BJ (cell line): ENCODE measurements at regions not wholly inside any gene's neighbourhood (a gene's known extent, or its start where the extent isn't known, plus 50 kb on each side); places are given as distances from the start of the nearest gene placed in this dataset.

ENCODE experiments used
- CTCF ChIA-PET: fragments of 350-600 bp; formaldehyde crosslinking; extraction: SDS; loops from one replicate; lab custom pipeline; 2021; ENCODE audit warnings: antibody characterized with exemption, inconsistent platforms; lab: Yijun Ruan, JAX
- POLR2A ChIA-PET: fragments of 300-600 bp; sonication (Branson Sonifier 250); formaldehyde crosslinking; extraction: SDS; loops from one replicate; lab custom pipeline; 2021; ENCODE audit warnings: antibody characterized with exemption; lab: Charles Lee
- DNase-seq: peaks from one replicate; pipeline ENCODE4 v3.0.0-alpha.2; 2011; ENCODE audit warnings: low read depth
- H3K27me3 ChIP-seq: 2 replicates; pipeline ENCODE4 v1.6.0; 2011; ENCODE audit warnings: low read length; ENCODE audit not compliant: control insufficient read depth, insufficient read depth
- H3K36me3 ChIP-seq: 2 replicates; pipeline ENCODE4 v1.5.1; 2011; ENCODE audit warnings: low read length; ENCODE audit not compliant: control insufficient read depth, insufficient read depth
- H3K4me3 ChIP-seq: 2 replicates; pipeline ENCODE4 v1.5.1; 2011; ENCODE audit warnings: low read depth, mild to moderate bottlenecking, control low read depth, low read length
- TF ChIP-seq, protein P1 (sequence below): IDR thresholded peaks from 2 replicates; pipeline ENCODE4 v1.5.1; 2011; ENCODE audit warnings: low read depth, mild to moderate bottlenecking, control low read depth, inconsistent platforms, low read length, moderate library complexity; ENCODE audit not compliant: insufficient read depth

DNA sequence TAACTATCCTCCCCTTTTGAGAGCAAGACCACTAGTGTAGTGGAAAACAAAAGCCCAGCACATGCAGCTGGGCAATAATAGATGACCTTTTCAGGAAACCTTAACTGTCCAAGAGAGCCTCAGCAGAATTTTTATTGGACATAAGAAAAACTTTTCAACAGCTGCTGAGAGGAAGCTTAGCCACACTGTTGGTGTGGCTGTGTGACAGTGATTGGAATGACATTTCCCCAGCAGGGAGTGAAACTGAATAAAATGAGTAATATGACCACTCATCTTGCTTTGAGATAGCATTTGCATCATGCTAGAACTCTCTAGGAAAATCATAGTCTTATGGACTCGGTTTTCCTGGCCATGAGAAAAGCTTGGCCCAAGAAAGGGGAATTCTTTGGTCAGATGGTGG is 687.8 kb downstream of the SLCO4C1 start:
- TF ChIP-seq, protein P1, sequence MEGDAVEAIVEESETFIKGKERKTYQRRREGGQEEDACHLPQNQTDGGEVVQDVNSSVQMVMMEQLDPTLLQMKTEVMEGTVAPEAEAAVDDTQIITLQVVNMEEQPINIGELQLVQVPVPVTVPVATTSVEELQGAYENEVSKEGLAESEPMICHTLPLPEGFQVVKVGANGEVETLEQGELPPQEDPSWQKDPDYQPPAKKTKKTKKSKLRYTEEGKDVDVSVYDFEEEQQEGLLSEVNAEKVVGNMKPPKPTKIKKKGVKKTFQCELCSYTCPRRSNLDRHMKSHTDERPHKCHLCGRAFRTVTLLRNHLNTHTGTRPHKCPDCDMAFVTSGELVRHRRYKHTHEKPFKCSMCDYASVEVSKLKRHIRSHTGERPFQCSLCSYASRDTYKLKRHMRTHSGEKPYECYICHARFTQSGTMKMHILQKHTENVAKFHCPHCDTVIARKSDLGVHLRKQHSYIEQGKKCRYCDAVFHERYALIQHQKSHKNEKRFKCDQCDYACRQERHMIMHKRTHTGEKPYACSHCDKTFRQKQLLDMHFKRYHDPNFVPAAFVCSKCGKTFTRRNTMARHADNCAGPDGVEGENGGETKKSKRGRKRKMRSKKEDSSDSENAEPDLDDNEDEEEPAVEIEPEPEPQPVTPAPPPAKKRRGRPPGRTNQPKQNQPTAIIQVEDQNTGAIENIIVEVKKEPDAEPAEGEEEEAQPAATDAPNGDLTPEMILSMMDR, result no peak
- POLR2A ChIA-PET, result no interaction called here
- no peak for DNase-seq
- H3K27me3 ChIP-seq, result no peaks in the 10 kb centered on the region
- no peaks in the 10 kb centered on the region for H3K36me3 ChIP-seq
- H3K4me3 ChIP-seq, result no peak overlapping the region
- CTCF ChIA-PET, result no interaction called here

DNA sequence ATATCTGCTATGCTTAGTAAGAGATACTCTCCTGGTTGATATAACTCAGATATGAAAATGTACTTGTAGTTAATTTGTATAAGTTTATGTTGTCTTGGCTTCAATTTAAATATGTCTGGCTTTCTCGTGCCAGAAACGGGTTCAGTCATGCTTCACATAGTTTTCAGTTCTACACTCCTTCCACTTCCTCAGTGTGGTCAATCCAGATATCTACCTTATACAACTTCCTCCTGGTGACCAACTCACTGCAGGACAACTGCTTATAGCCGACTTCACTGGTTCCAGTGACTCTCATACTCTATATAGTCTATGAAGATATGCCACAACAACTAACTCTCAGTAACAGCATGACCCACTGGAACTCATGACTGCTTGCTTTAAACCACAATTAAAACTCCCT is 690.4 kb downstream of the SLCO4C1 start:
- DNase-seq, result no peak
- POLR2A ChIA-PET, result no interaction called here
- CTCF ChIA-PET, result no interaction called here
- Histone ChIP-seq H3K36me3 (no peaks in the 10 kb centered on the region), H3K27me3 (no peaks in the 10 kb centered on the region), H3K4me3 (no peak overlapping the region)
- TF ChIP-seq, protein P1, result no peak

DNA sequence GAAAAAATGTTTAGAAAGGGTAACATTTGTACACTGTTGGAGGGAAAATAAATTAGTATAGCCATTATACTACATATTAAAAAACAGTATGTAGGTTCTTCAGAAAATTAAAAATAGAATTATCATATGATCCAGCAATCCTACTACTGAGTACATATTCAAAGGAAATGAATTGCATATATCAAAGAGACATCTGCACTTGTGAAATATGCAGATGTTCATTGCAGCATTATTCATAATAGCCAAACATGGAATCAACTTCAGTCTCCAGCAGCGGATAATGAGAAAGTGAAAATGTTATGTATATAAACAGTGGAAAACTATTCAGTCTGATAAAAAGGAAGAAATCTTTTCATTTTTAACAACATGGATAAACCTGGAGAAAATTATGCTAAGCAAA is 695.5 kb downstream of the SLCO4C1 start:
- no peaks in the 10 kb centered on the region for H3K36me3 ChIP-seq
- CTCF ChIA-PET, result no interaction called here
- DNase-seq, result no peak
- H3K27me3 ChIP-seq, result no peaks in the 10 kb centered on the region
- POLR2A ChIA-PET, result no interaction called here
- TF ChIP-seq, protein P1, result no peak
- H3K4me3 ChIP-seq, result no peak overlapping the region

DNA sequence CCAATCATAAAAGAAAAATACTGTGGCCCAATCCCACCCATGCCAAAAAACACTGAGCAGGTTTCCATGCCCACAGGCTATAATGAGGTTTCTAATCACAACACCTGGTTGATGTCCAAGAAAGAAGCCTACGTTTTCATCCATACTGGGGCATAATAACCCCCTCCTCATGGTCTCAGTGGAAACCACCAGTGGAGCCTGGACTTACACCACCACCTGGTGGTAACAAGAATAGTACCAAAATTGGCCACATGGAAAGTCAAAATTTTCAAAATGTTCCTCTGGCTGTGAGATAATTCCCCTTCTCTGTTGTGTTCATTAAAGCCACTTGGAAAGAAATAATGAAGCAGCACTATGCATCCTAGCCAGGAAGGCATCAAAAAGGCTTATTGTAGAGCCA is 687.3 kb upstream of the ST8SIA4 start:
- TF ChIP-seq, protein P1, result peak; percentile 31; the same call in 1 of the 2 replicates
- H3K27me3 ChIP-seq, result no peaks in the 10 kb centered on the region
- no peak for DNase-seq
- H3K4me3 ChIP-seq, result no peak overlapping the region
- H3K36me3 ChIP-seq, result no peaks in the 10 kb centered on the region
- CTCF ChIA-PET, result no interaction called here
- POLR2A ChIA-PET, result no interaction called here

DNA sequence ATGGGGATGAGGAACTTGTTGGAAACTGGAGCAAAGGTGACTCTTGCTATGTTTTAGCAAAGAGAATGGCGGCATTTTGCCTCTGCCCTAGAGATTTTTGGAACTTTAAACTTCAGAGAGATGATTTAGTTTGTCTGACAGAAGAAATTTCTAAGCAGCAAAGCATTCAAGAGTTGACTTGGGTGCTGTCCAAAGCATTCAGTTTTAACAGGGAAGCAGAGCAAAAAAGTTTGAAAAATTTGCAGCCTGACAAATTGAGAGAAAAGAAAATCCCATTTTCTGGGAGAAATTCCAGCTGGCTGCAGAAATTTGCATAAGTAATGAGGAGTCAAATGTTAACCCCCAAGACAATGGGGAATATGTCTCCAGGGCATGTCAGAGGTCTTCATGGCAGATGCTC is 682.3 kb upstream of the ST8SIA4 start:
- DNase-seq, result no peak
- TF ChIP-seq, protein P1, result no peak
- CTCF ChIA-PET, result no interaction called here
- POLR2A ChIA-PET, result no interaction called here
- Histone ChIP-seq H3K4me3 (no peak overlapping the region), H3K36me3 (no peaks in the 10 kb centered on the region), H3K27me3 (no peaks in the 10 kb centered on the region)
